ENCODE measurements at regions not wholly inside any gene's neighbourhood (a gene's known extent, or its start where the extent isn't known, plus 50 kb on each side); places are given as distances from the start of the nearest gene placed in this dataset.

DNA sequence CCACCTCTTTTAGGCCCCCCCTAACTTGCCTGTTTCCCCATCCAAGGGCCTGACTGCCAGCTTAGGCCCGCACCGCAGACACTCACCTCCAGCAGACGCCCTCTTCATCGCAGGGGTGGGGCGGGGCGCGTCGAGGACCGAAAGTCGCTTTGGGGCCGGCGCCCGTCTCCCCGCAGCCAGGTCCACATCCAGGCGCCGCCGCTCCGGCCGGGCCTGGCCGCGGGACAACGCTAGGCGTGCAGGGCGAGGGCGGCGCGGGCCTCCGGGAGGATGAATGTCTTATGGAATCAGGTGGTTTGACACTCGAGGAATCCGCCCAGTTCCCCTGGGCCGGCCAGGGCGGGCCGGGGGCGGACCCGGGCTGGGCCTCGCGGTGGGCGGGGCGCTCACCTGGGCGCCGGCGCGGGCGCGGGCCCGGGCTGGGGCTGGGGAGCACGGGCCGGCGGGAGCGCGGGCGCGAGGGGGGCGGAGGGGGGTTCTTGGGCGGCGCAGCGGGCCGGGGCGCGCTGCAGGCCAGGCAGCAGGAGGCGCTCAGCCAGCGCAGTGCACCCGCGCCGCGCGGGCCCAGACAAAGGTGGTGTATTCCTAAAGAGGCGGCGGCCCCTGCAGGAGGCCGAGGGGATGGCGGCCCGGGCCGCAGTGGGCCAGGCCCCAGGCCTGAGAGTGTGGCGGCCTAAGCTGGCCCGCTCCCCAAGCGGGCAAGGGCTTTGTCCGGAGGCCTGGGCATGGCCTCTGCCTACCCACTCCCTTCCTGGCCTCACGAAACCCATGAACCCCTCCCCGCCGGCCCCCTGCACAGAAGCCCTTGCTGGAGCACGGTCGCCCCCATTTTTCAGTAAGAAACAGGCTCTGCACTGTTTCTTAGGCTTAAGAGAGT is 177.6 kb downstream of the IGLL1 start (continued):
- TF ChIP-seq, protein P1, sequence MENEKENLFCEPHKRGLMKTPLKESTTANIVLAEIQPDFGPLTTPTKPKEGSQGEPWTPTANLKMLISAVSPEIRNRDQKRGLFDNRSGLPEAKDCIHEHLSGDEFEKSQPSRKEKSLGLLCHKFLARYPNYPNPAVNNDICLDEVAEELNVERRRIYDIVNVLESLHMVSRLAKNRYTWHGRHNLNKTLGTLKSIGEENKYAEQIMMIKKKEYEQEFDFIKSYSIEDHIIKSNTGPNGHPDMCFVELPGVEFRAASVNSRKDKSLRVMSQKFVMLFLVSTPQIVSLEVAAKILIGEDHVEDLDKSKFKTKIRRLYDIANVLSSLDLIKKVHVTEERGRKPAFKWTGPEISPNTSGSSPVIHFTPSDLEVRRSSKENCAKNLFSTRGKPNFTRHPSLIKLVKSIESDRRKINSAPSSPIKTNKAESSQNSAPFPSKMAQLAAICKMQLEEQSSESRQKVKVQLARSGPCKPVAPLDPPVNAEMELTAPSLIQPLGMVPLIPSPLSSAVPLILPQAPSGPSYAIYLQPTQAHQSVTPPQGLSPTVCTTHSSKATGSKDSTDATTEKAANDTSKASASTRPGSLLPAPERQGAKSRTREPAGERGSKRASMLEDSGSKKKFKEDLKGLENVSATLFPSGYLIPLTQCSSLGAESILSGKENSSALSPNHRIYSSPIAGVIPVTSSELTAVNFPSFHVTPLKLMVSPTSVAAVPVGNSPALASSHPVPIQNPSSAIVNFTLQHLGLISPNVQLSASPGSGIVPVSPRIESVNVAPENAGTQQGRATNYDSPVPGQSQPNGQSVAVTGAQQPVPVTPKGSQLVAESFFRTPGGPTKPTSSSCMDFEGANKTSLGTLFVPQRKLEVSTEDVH (IDR thresholded peaks at IDR 0.05; ENCODE audit: low read depth, partially characterized antibody) = no peak
- TF ChIP-seq GABPA (tag; conservative IDR thresholded peaks at IDR 0.05; ENCODE audit: low read depth) (no peak), SETDB1 (IDR thresholded peaks at IDR 0.05; ENCODE audit: low read length) (no peak), EGR1 (conservative IDR thresholded peaks at IDR 0.05) (no peak), ZNF232 (CRISPR knock-in tag; IDR thresholded peaks at IDR 0.05) (no peak), FIP1L1 (IDR thresholded peaks at IDR 0.05; ENCODE audit: low read depth, low read length, poor library complexity, severe bottlenecking) (no peak), LCOR (CRISPR knock-in tag; IDR thresholded peaks at IDR 0.05) (no peak), FOXK1 (CRISPR knock-in tag; IDR thresholded peaks at IDR 0.05; ENCODE audit: borderline replicate concordance) (no peak), YY1 (IDR thresholded peaks at IDR 0.05; ENCODE audit: borderline replicate concordance in 1 of 3, control insufficient read depth in 1 of 3, extremely low read depth in 1 of 3, insufficient read depth in 3 of 3, insufficient read length in 1 of 3, insufficient replicate concordance in 2 of 3, low read depth in 1 of 3, low read length in 2 of 3) (peak in 2 of 3 experiments; percentile 27 to 49), PHF8 (IDR thresholded peaks at IDR 0.05; ENCODE audit: borderline replicate concordance, low read length) (peak; percentile 63; the same call in 1 of the 2 replicates), ZNF644 (tag; IDR thresholded peaks at IDR 0.05; ENCODE audit: low read depth) (no peak), ZNF24 (IDR thresholded peaks at IDR 0.05) (no peak), FOSL1 (tag; conservative IDR thresholded peaks at IDR 0.05) (0 out of 2 replicates have a peak, but pooled peaks have one; percentile 10)
- TF ChIP-seq, protein P2, sequence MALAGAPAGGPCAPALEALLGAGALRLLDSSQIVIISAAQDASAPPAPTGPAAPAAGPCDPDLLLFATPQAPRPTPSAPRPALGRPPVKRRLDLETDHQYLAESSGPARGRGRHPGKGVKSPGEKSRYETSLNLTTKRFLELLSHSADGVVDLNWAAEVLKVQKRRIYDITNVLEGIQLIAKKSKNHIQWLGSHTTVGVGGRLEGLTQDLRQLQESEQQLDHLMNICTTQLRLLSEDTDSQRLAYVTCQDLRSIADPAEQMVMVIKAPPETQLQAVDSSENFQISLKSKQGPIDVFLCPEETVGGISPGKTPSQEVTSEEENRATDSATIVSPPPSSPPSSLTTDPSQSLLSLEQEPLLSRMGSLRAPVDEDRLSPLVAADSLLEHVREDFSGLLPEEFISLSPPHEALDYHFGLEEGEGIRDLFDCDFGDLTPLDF (CRISPR knock-in tag; IDR thresholded peaks at IDR 0.05) = no peak
- TF ChIP-seq, protein P3, sequence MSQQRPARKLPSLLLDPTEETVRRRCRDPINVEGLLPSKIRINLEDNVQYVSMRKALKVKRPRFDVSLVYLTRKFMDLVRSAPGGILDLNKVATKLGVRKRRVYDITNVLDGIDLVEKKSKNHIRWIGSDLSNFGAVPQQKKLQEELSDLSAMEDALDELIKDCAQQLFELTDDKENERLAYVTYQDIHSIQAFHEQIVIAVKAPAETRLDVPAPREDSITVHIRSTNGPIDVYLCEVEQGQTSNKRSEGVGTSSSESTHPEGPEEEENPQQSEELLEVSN (IDR thresholded peaks at IDR 0.05; ENCODE audit: borderline replicate concordance in 1 of 2, extremely low read depth in 1 of 2, insufficient read depth in 1 of 2, insufficient read length in 1 of 2, low read depth in 1 of 2, low read length in 1 of 2, poor library complexity in 1 of 2, severe bottlenecking in 1 of 2) = peak in 1 of 2 experiments; percentile 41
- TF ChIP-seq, protein P4, sequence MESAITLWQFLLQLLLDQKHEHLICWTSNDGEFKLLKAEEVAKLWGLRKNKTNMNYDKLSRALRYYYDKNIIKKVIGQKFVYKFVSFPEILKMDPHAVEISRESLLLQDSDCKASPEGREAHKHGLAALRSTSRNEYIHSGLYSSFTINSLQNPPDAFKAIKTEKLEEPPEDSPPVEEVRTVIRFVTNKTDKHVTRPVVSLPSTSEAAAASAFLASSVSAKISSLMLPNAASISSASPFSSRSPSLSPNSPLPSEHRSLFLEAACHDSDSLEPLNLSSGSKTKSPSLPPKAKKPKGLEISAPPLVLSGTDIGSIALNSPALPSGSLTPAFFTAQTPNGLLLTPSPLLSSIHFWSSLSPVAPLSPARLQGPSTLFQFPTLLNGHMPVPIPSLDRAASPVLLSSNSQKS (CRISPR knock-in tag; IDR thresholded peaks at IDR 0.05) = no peak

All from K562 (cell line).